AG04450 (cell line): ENCODE measurements at regions not wholly inside any gene's neighbourhood (a gene's known extent, or its start where the extent isn't known, plus 50 kb on each side); places are given as distances from the start of the nearest gene placed in this dataset.

Source experiments
- CTCF ChIA-PET: fragments of 300-600, 350-600 bp; formaldehyde crosslinking; extraction: SDS; loops from one replicate; lab custom pipeline; 2022; ENCODE audit warnings: antibody characterized with exemption, inconsistent platforms; lab: Charles Lee
- POLR2A ChIA-PET: fragments of 350-600 bp; formaldehyde crosslinking; extraction: SDS; loops from one replicate; lab custom pipeline; 2021; ENCODE audit warnings: antibody characterized with exemption, inconsistent platforms; lab: Yijun Ruan, JAX
- DNase-seq: peaks from one replicate; pipeline ENCODE4 v3.0.0-alpha.2; 2011; ENCODE audit warnings: low read depth, low spot score
- H3K27ac ChIP-seq: one replicate; pipeline ENCODE4 v1.5.1; 2012; ENCODE audit warnings: low read depth, low read length, control low read depth
- H3K27me3 ChIP-seq: one replicate; pipeline ENCODE4 v1.6.0; 2012; ENCODE audit warnings: low read length; ENCODE audit not compliant: control insufficient read depth, insufficient read depth
- H3K4me3 ChIP-seq: 2 replicates; pipeline ENCODE4 v1.5.1; 2011; ENCODE audit warnings: mild to moderate bottlenecking, low read depth, low read length, control low read depth
- H3K9me3 ChIP-seq: 2 replicates; pipeline ENCODE4 v1.5.1; 2012; ENCODE audit warnings: low read length; ENCODE audit not compliant: control insufficient read depth, insufficient read depth
- TF ChIP-seq, protein P1 (sequence below): IDR thresholded peaks from 2 replicates; pipeline ENCODE4 v1.5.1; 2011; ENCODE audit warnings: low read depth, low read length, control low read depth, inconsistent platforms

GRCh38 chr5:169350759-169351240 lies 49.9 kb upstream of the SLIT3 start:
- no peak overlapping the region for H3K27ac ChIP-seq
- ChIA-PET CTCF (interaction anchor here (1.2 to 1.5 kb wide), 3 partner anchors 48 to 629 kb away, joined by 3 to 4 read pairs (median 4); partner anchors contain the start of gene INSYN2B), POLR2A (interaction anchor here (0.6 kb wide), 2 partner anchors 233 to 454 kb away, joined by 3 to 8 read pairs; partner anchors contain the start of gene SPDL1)
- TF ChIP-seq, protein P1, sequence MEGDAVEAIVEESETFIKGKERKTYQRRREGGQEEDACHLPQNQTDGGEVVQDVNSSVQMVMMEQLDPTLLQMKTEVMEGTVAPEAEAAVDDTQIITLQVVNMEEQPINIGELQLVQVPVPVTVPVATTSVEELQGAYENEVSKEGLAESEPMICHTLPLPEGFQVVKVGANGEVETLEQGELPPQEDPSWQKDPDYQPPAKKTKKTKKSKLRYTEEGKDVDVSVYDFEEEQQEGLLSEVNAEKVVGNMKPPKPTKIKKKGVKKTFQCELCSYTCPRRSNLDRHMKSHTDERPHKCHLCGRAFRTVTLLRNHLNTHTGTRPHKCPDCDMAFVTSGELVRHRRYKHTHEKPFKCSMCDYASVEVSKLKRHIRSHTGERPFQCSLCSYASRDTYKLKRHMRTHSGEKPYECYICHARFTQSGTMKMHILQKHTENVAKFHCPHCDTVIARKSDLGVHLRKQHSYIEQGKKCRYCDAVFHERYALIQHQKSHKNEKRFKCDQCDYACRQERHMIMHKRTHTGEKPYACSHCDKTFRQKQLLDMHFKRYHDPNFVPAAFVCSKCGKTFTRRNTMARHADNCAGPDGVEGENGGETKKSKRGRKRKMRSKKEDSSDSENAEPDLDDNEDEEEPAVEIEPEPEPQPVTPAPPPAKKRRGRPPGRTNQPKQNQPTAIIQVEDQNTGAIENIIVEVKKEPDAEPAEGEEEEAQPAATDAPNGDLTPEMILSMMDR = no peak
- no peak overlapping the region for H3K4me3 ChIP-seq
- peaks cover 2% of the 10 kb centered on the region for H3K27me3 ChIP-seq
- H3K9me3 ChIP-seq = no peaks in the 10 kb centered on the region
- peak; percentile 69 for DNase-seq
